ENCODE measurements at regions not wholly inside any gene's neighbourhood (a gene's known extent, or its start where the extent isn't known, plus 50 kb on each side); places are given as distances from the start of the nearest gene placed in this dataset.

GRCh38 chr2:11102956-11103860 lies 52.1 kb upstream of the SLC66A3 start:
- CTCF ChIA-PET: interaction anchor here (0.8 to 3.3 kb wide), 6 partner anchors 21 to 355 kb away, joined by 3 to 10 read pairs (median 6); no protein-coding TSS in a partner anchor
- ATAC-seq (peak; percentile 29), DNase-seq (no peak)
- Mint-ChIP-seq H3K27me3 (peaks cover 37% of the 10 kb centered on the region), H3K27ac (peak overlapping the region; percentile 81), H3K36me3 (peaks cover 5% of the 10 kb centered on the region), H3K4me1 (peaks cover 46% of the 10 kb centered on the region), H3K9me3 (ENCODE audit: low read depth) (peaks cover 2% of the 10 kb centered on the region), H3K4me3 (peak overlapping the region; percentile 8)

GRCh38 chr2:11103984-11104793 lies 51.1 kb upstream of the SLC66A3 start:
- H3K36me3 Mint-ChIP-seq: peaks cover 5% of the 10 kb centered on the region
- H3K27me3 Mint-ChIP-seq: peaks cover 38% of the 10 kb centered on the region
- H3K4me3 Mint-ChIP-seq: peak overlapping the region; percentile 9
- CTCF ChIA-PET: interaction anchor here (1.1 to 3.3 kb wide), 6 partner anchors 20 to 354 kb away, joined by 3 to 10 read pairs (median 6); no protein-coding TSS in a partner anchor
- peaks cover 2% of the 10 kb centered on the region for H3K9me3 Mint-ChIP-seq (ENCODE audit: low read depth)
- peak; percentile 88 for DNase-seq
- ATAC-seq: peak; percentile 72
- peak overlapping the region; percentile 81 for H3K27ac Mint-ChIP-seq
- peaks cover 46% of the 10 kb centered on the region for H3K4me1 Mint-ChIP-seq

- H3K36me3 Mint-ChIP-seq: peaks cover 5% of the 10 kb centered on the region
- H3K27me3 Mint-ChIP-seq: peaks cover 36% of the 10 kb centered on the region
- peaks cover 2% of the 10 kb centered on the region for H3K9me3 Mint-ChIP-seq (ENCODE audit: low read depth)
- DNase-seq: peak; percentile 40
- peaks cover 46% of the 10 kb centered on the region for H3K4me1 Mint-ChIP-seq
- CTCF ChIA-PET: interaction anchor here (1.1 to 3.3 kb wide), 7 partner anchors 13 to 354 kb away, joined by 3 to 10 read pairs (median 4); no protein-coding TSS in a partner anchor
- no peak for ATAC-seq
- peak overlapping the region; percentile 81 for H3K27ac Mint-ChIP-seq
- H3K4me3 Mint-ChIP-seq: peak overlapping the region; percentile 9
Measured at GRCh38 chr2:11104794-11105660, 50.2 kb upstream of the SLC66A3 start.
